SK-N-SH (cell line): ENCODE measurements at regions not wholly inside any gene's neighbourhood (a gene's known extent, or its start where the extent isn't known, plus 50 kb on each side); places are given as distances from the start of the nearest gene placed in this dataset.

Source experiments
- CTCF ChIA-PET: fragments of 300-600, 350-600 bp; formaldehyde crosslinking; extraction: SDS; loops from one replicate; lab custom pipeline; 2021; lab: Yijun Ruan, JAX
- POLR2A ChIA-PET: fragments of 350-600 bp; sonication (Branson Sonifier 250); formaldehyde crosslinking; extraction: SDS; loops from one replicate; lab custom pipeline; 2020; ENCODE audit warnings: antibody characterized with exemption, inconsistent platforms; lab: Yijun Ruan, JAX
- DNase-seq: peaks from one replicate; pipeline ENCODE4 v3.0.0; 2012
- H2AFZ ChIP-seq: fragments of 200-600 bp; sonication (generic); 2 replicates; pipeline ENCODE4 v1.8.1; 2016; ENCODE audit warnings: antibody characterized with exemption, mild to moderate bottlenecking, low read depth
- H3F3A ChIP-seq: fragments of 200-600 bp; sonication (generic); replicated peaks from 2 replicates; pipeline ENCODE3; 2016; ENCODE audit warnings: antibody characterized with exemption, mild to moderate bottlenecking; ENCODE audit not compliant: insufficient read depth
- H3K27ac ChIP-seq, 2 experiments: fragments of 200-500 bp in 1 of 2; fragments of 200-600 bp in 1 of 2; sonication (Bioruptor generic) in 1 of 2; sonication (generic), shearing (Covaris generic) in 1 of 2; 2 replicates each; pipeline versions ENCODE4 v1.5.1 to v1.6.1; 2014 to 2016; ENCODE audit warnings: low read depth in 2 of 2, inconsistent platforms in 1 of 2, low read length in 1 of 2, mild to moderate bottlenecking in 1 of 2, mixed read lengths in 1 of 2
- H3K27me3 ChIP-seq: fragments of 200-600 bp; sonication (generic), shearing (Covaris generic); 2 replicates; pipeline ENCODE4 v1.6.1; 2016; ENCODE audit warnings: mixed run types; ENCODE audit not compliant: insufficient read depth
- H3K36me3 ChIP-seq, 2 experiments: fragments of 200-500 bp in 1 of 2; fragments of 200-600 bp in 1 of 2; sonication (Bioruptor generic) in 1 of 2; sonication (generic) in 1 of 2; replicated peaks in 1 of 2; 2 replicates each; pipeline versions ENCODE3 to v1.5.1; 2014 to 2016; ENCODE audit warnings: low read length in 1 of 2, mild to moderate bottlenecking in 1 of 2; ENCODE audit not compliant: insufficient read depth in 2 of 2, control insufficient read depth in 1 of 2
- H3K4me1 ChIP-seq, 2 experiments: fragments of 200-500 bp in 1 of 2; fragments of 200-600 bp in 1 of 2; sonication (Bioruptor generic) in 1 of 2; sonication (generic), shearing (Covaris generic) in 1 of 2; 2 replicates each; pipeline versions ENCODE4 v1.5.1 to v1.6.1; 2014 to 2016; ENCODE audit warnings: low read depth in 1 of 2, low read length in 1 of 2, mixed run types in 1 of 2; ENCODE audit not compliant: insufficient read depth in 2 of 2, control insufficient read depth in 1 of 2
- H3K4me2 ChIP-seq: fragments of 200-600 bp; sonication (generic), shearing (Covaris generic); 2 replicates; pipeline ENCODE4 v1.6.1; 2017; ENCODE audit warnings: mixed run types
- H3K4me3 ChIP-seq, 2 experiments: fragments of 200-500 bp in 1 of 2; fragments of 200-600 bp in 1 of 2; sonication (Bioruptor generic) in 1 of 2; sonication (generic), shearing (Covaris generic) in 1 of 2; 2 replicates each; pipeline versions ENCODE4 v1.5.1 to v1.8.1; 2014 to 2016; ENCODE audit warnings: low read depth in 2 of 2, inconsistent platforms in 1 of 2, low read length in 1 of 2, mild to moderate bottlenecking in 1 of 2, mixed read lengths in 1 of 2, moderate library complexity in 1 of 2
- H3K79me2 ChIP-seq: fragments of 200-600 bp; sonication (generic); 2 replicates; pipeline ENCODE4 v1.8.1; 2017; ENCODE audit warnings: mild to moderate bottlenecking; ENCODE audit not compliant: insufficient read depth
- H3K9ac ChIP-seq: fragments of 200-600 bp; sonication (generic); 2 replicates; pipeline ENCODE4 v1.6.1; 2017; ENCODE audit warnings: mixed run types
- H3K9me2 ChIP-seq: fragments of 200-600 bp; sonication (generic); 2 replicates; pipeline ENCODE4 v1.6.1; 2017; ENCODE audit warnings: mixed run types
- H3K9me3 ChIP-seq: fragments of 200-600 bp; sonication (generic); 2 replicates; pipeline ENCODE4 v1.6.1; 2017; ENCODE audit warnings: mixed run types, mild to moderate bottlenecking, moderate library complexity
- H4K20me1 ChIP-seq: fragments of 200-600 bp; sonication (generic); 2 replicates; pipeline ENCODE4 v1.6.1; 2017; ENCODE audit warnings: mild to moderate bottlenecking, mixed run types; ENCODE audit not compliant: insufficient read depth
- CHD2 ChIP-seq: fragments of 150-350 bp; IDR thresholded peaks from 2 replicates; pipeline ENCODE4 v1.6.1; 2018; ENCODE audit warnings: low read length; ENCODE audit not compliant: partially characterized antibody
- ELF1 ChIP-seq: IDR thresholded peaks from 2 replicates; pipeline ENCODE4 v1.4.0; 2012
- EP300 ChIP-seq, 2 experiments: IDR thresholded peaks; 2 replicates each; pipeline versions ENCODE4 v1.4.0 to v1.6.1; 2012; ENCODE audit warnings: borderline replicate concordance in 1 of 2, low read depth in 1 of 2, low read length in 1 of 2
- FOXJ3 ChIP-seq: sonication (generic); formaldehyde crosslinking; IDR thresholded peaks from 2 replicates; pipeline ENCODE4 v1.5.1; 2020; ENCODE audit warnings: mild to moderate bottlenecking, missing genetic modification reagents
- FOXM1 ChIP-seq: IDR thresholded peaks from 2 replicates; pipeline ENCODE4 v1.4.0; 2012; ENCODE audit warnings: low read depth, mild to moderate bottlenecking
- GABPA ChIP-seq: IDR thresholded peaks from 2 replicates; pipeline ENCODE4 v1.4.0; 2012; ENCODE audit warnings: low read depth, mild to moderate bottlenecking
- GATA2 ChIP-seq: sonication (generic); formaldehyde crosslinking; IDR thresholded peaks from 2 replicates; pipeline ENCODE4 v1.5.0; 2020; ENCODE audit warnings: mild to moderate bottlenecking, missing genetic modification reagents
- NFIC ChIP-seq: IDR thresholded peaks from 2 replicates; pipeline ENCODE4 v1.4.0; 2012; ENCODE audit warnings: borderline replicate concordance
- POLR2AphosphoS5 ChIP-seq: IDR thresholded peaks from 2 replicates; pipeline ENCODE4 v1.6.1; 2012; ENCODE audit warnings: low read depth, low read length
- RAD21 ChIP-seq: IDR thresholded peaks from 2 replicates; pipeline ENCODE4 v1.6.1; 2012; ENCODE audit warnings: mild to moderate bottlenecking, low read length
- RCOR1 ChIP-seq: fragments of 150-350 bp; IDR thresholded peaks from 2 replicates; pipeline ENCODE4 v1.6.1; 2017; ENCODE audit warnings: antibody characterized with exemption, low read length
- SIN3A ChIP-seq: IDR thresholded peaks from 2 replicates; pipeline ENCODE4 v1.6.1; 2012; ENCODE audit warnings: low read depth, mild to moderate bottlenecking, low read length, moderate library complexity, borderline replicate concordance
- TCF12 ChIP-seq: IDR thresholded peaks from 2 replicates; pipeline ENCODE4 v1.4.0; 2012
- TEAD4 ChIP-seq: IDR thresholded peaks from 2 replicates; pipeline ENCODE4 v1.4.0; 2012; ENCODE audit warnings: mild to moderate bottlenecking, borderline replicate concordance; ENCODE audit not compliant: insufficient read depth
- YY1 ChIP-seq: IDR thresholded peaks from 2 replicates; pipeline ENCODE4 v1.4.0; 2012; ENCODE audit warnings: low read depth, mild to moderate bottlenecking
- WGBS: methylation state at CpG from one replicate; pipeline ENCODE4 v1.1.6; 2017; ENCODE audit warnings: low lambda C conversion rate; 5-methylcytosine and 5-hydroxymethylcytosine counted together

- Histone ChIP-seq H3K4me2 (no peak overlapping the region), H3F3A (no peaks in the 10 kb centered on the region), H2AFZ (no peak overlapping the region), H3K4me1 (no peaks in the 10 kb centered on the region), H3K36me3 (no peaks in the 10 kb centered on the region)
- DNase-seq, result no peak
- CTCF ChIA-PET, result no interaction called here
- TF ChIP-seq CHD2 (no peak), RCOR1 (no peak), EP300 (IDR thresholded peaks at IDR 0.05; ENCODE audit: borderline replicate concordance in 1 of 2, low read depth in 1 of 2, low read length in 1 of 2) (no peak), FOXM1 (no peak), FOXJ3 (no peak), YY1 (no peak), POLR2AphosphoS5 (no peak), ELF1 (no peak), TEAD4 (no peak), RAD21 (no peak)
- TF ChIP-seq, all 33 proteins: peak for 0
- no peaks in the 10 kb centered on the region for H3K9me2 ChIP-seq
- POLR2A ChIA-PET, result no interaction called here
- H3K9ac ChIP-seq, result no peak overlapping the region
- H3K79me2 ChIP-seq, result no peaks in the 10 kb centered on the region
- H3K9me3 ChIP-seq, result no peaks in the 10 kb centered on the region
- H3K27ac ChIP-seq, result no peak overlapping the region
- no peaks in the 10 kb centered on the region for H4K20me1 ChIP-seq
- no peak overlapping the region for H3K4me3 ChIP-seq
- H3K27me3 ChIP-seq, result no peaks in the 10 kb centered on the region
These were observed 278.7 kb downstream of the RCHY1 start for GRCh38 chr4:75235359-75235951.

- no peaks in the 10 kb centered on the region for H3K79me2 ChIP-seq
- no peaks in the 10 kb centered on the region for H3K9me2 ChIP-seq
- no peaks in the 10 kb centered on the region for H3K27me3 ChIP-seq
- no peaks in the 10 kb centered on the region for H3K4me1 ChIP-seq
- H3K9ac ChIP-seq, result no peak overlapping the region
- no peaks in the 10 kb centered on the region for H3K36me3 ChIP-seq
- CTCF ChIA-PET, result no interaction called here
- no peak for DNase-seq
- no peak for TF ChIP-seq SIN3A
- no peak for TF ChIP-seq GATA2 (CRISPR knock-in tag)
- no peak for TF ChIP-seq POLR2AphosphoS5
- no peak for TF ChIP-seq TCF12
- TF ChIP-seq GABPA, result no peak
- TF ChIP-seq EP300 (IDR thresholded peaks at IDR 0.05; ENCODE audit: borderline replicate concordance in 1 of 2, low read depth in 1 of 2, low read length in 1 of 2), result no peak
- TF ChIP-seq NFIC, result no peak
- TF ChIP-seq FOXM1, result no peak
- H2AFZ ChIP-seq, result no peak overlapping the region
- no peaks in the 10 kb centered on the region for H3K9me3 ChIP-seq
- H3K4me3 ChIP-seq, result no peak overlapping the region
- no peak overlapping the region for H3K4me2 ChIP-seq
- H3K27ac ChIP-seq, result no peak overlapping the region
- POLR2A ChIA-PET, result no interaction called here
- H3F3A ChIP-seq, result no peaks in the 10 kb centered on the region
- H4K20me1 ChIP-seq, result no peaks in the 10 kb centered on the region
- 1% methylated on average over 3 of the region's 3 CpGs for WGBS
These were observed 281.7 kb downstream of the RCHY1 start for GRCh38 chr4:75232546-75232945.
